ENCODE measurements at regions not wholly inside any gene's neighbourhood (a gene's known extent, or its start where the extent isn't known, plus 50 kb on each side); places are given as distances from the start of the nearest gene placed in this dataset.
A peak's percentile ranks its signal among the peaks of the same experiment; 100 is the strongest.

GRCh38 chr17:73983621-73984400, 219.7 kb upstream of the RPL38 start:
- peaks cover 0 to 2% (median 0%) of the 10 kb centered on the region in 4 donors for H3K9me3 ChIP-seq (ENCODE audit: control insufficient read depth in 4 of 4, insufficient read depth in 3 of 4, low read length in 3 of 4)
- no peak for DNase-seq
- H3K27ac ChIP-seq (ENCODE audit: low read depth in 1 of 2, low read length in 1 of 2), result no peak overlapping the region
- WGBS, 2 donors, result 73 to 74% methylated on average over 16 of the region's 16 CpGs
- H3K36me3 ChIP-seq (ENCODE audit: control insufficient read depth in 4 of 4, insufficient read depth in 4 of 4, low read length in 4 of 4), result no peaks in the 10 kb centered on the region
- no peaks in the 10 kb centered on the region for H3K27me3 ChIP-seq (ENCODE audit: control insufficient read depth in 3 of 3, insufficient read depth in 3 of 3, low read length in 2 of 3)
- H3K4me1 ChIP-seq (ENCODE audit: control insufficient read depth in 5 of 5, insufficient read depth in 5 of 5, low read length in 5 of 5), result peaks cover 0 to 4% (median 0%) of the 10 kb centered on the region in 5 donors
- no peak overlapping the region for H3K9ac ChIP-seq (ENCODE audit: insufficient read depth in 1 of 2, low read length in 2 of 2)
- TF ChIP-seq CTCF (IDR thresholded peaks at IDR 0.05; ENCODE audit: control extremely low read depth, extremely low read depth), result no peak
- ATAC-seq (ENCODE audit: insufficient read depth, low FRiP score), result no peak
- H3K4me3 ChIP-seq, result no peak overlapping the region

- Histone ChIP-seq H3K9me3 (ENCODE audit: control insufficient read depth in 4 of 4, insufficient read depth in 3 of 4, low read length in 3 of 4) (no peaks in the 10 kb centered on the region), H3K27ac (ENCODE audit: low read depth in 1 of 2, low read length in 1 of 2) (no peak overlapping the region), H3K4me3 (no peak overlapping the region), H3K9ac (ENCODE audit: insufficient read depth in 1 of 2, low read length in 2 of 2) (no peak overlapping the region), H3K27me3 (ENCODE audit: control insufficient read depth in 3 of 3, insufficient read depth in 3 of 3, low read length in 2 of 3) (peaks cover 0 to 3% (median 0%) of the 10 kb centered on the region in 3 donors), H3K4me1 (ENCODE audit: control insufficient read depth in 5 of 5, insufficient read depth in 5 of 5, low read length in 5 of 5) (peaks cover 0 to 4% (median 0%) of the 10 kb centered on the region in 5 donors), H3K36me3 (ENCODE audit: control insufficient read depth in 4 of 4, insufficient read depth in 4 of 4, low read length in 4 of 4) (no peaks in the 10 kb centered on the region)
- no peak for ATAC-seq (ENCODE audit: insufficient read depth, low FRiP score)
- peak in 2 of 3 donors; percentile 61 to 84 for DNase-seq
- no peak for TF ChIP-seq CTCF (IDR thresholded peaks at IDR 0.05; ENCODE audit: control extremely low read depth, extremely low read depth)
- WGBS, 2 donors, result 26 to 32% methylated on average over 5 of the region's 5 CpGs
Observed at GRCh38 chr17:73984941-73985340, 218.5 kb upstream of the RPL38 start.

- DNase-seq, result no peak
- no peaks in the 10 kb centered on the region for H3K36me3 ChIP-seq (ENCODE audit: control insufficient read depth in 4 of 4, insufficient read depth in 4 of 4, low read length in 4 of 4)
Observed at GRCh38 chr17:73985466-73986015, 217.9 kb upstream of the RPL38 start.

More at GRCh38 chr17:73985466-73986015, 217.9 kb upstream of the RPL38 start:
- TF ChIP-seq CTCF (IDR thresholded peaks at IDR 0.05; ENCODE audit: control extremely low read depth, extremely low read depth), result no peak
- Histone ChIP-seq H3K9me3 (ENCODE audit: control insufficient read depth in 4 of 4, insufficient read depth in 3 of 4, low read length in 3 of 4) (no peaks in the 10 kb centered on the region), H3K4me3 (no peak overlapping the region), H3K27me3 (ENCODE audit: control insufficient read depth in 3 of 3, insufficient read depth in 3 of 3, low read length in 2 of 3) (peaks cover 0 to 3% (median 0%) of the 10 kb centered on the region in 3 donors), H3K4me1 (ENCODE audit: control insufficient read depth in 5 of 5, insufficient read depth in 5 of 5, low read length in 5 of 5) (peaks cover 0 to 4% (median 0%) of the 10 kb centered on the region in 5 donors), H3K27ac (ENCODE audit: low read depth in 1 of 2, low read length in 1 of 2) (no peak overlapping the region), H3K9ac (ENCODE audit: insufficient read depth in 1 of 2, low read length in 2 of 2) (no peak overlapping the region)
- ATAC-seq (ENCODE audit: insufficient read depth, low FRiP score), result no peak
- WGBS, 2 donors, result 83 to 91% methylated on average over 11 of the region's 11 CpGs

All from lung (tissue), 11 donors.